GM23248 (cell line): ENCODE measurements at regions not wholly inside any gene's neighbourhood (a gene's known extent, or its start where the extent isn't known, plus 50 kb on each side); places are given as distances from the start of the nearest gene placed in this dataset.
A peak's percentile ranks its signal among the peaks of the same experiment; 100 is the strongest.

Experiments
- DNase-seq: peaks from one replicate; pipeline ENCODE4 v3.0.0-alpha.2; 2015
- H2AFZ ChIP-seq: fragments of 200-600 bp; sonication (generic); 2 replicates; pipeline ENCODE4 v1.6.1; 2016; ENCODE audit warnings: antibody characterized with exemption
- H3F3A ChIP-seq: fragments of 200-600 bp; sonication (generic); 2 replicates; pipeline ENCODE4 v1.6.1; 2016; ENCODE audit warnings: mild to moderate bottlenecking, antibody characterized with exemption, mixed run types; ENCODE audit not compliant: insufficient read depth
- H3K27ac ChIP-seq: fragments of 200-600 bp; sonication (generic); 2 replicates; pipeline ENCODE4 v1.5.1; 2016; ENCODE audit warnings: mild to moderate bottlenecking
- H3K27me3 ChIP-seq: fragments of 200-600 bp; sonication (generic); replicated peaks from 2 replicates; pipeline ENCODE4 v1.6.1; 2016; ENCODE audit warnings: mild to moderate bottlenecking; ENCODE audit not compliant: insufficient read depth
- H3K36me3 ChIP-seq: fragments of 200-600 bp; sonication (generic); 2 replicates; pipeline ENCODE4 v1.6.1; 2016; ENCODE audit warnings: low read depth, mild to moderate bottlenecking
- H3K4me1 ChIP-seq: fragments of 200-600 bp; sonication (generic); 2 replicates; pipeline ENCODE4 v1.6.1; 2016; ENCODE audit warnings: mild to moderate bottlenecking; ENCODE audit not compliant: insufficient read depth
- H3K4me2 ChIP-seq: fragments of 200-600 bp; sonication (generic); one replicate; pipeline ENCODE4 v1.6.1; 2016; ENCODE audit warnings: mild to moderate bottlenecking; ENCODE audit not compliant: unreplicated experiment
- H3K4me3 ChIP-seq: fragments of 200-600 bp; sonication (generic); 2 replicates; pipeline ENCODE4 v1.5.1; 2016; ENCODE audit warnings: mild to moderate bottlenecking
- H3K79me2 ChIP-seq: fragments of 200-600 bp; sonication (generic); 2 replicates; pipeline ENCODE4 v1.6.1; 2016; ENCODE audit warnings: mild to moderate bottlenecking; ENCODE audit not compliant: insufficient read depth
- H3K9ac ChIP-seq: fragments of 200-600 bp; sonication (generic); 2 replicates; pipeline ENCODE4 v1.6.1; 2016; ENCODE audit warnings: mild to moderate bottlenecking
- H3K9me2 ChIP-seq: fragments of 200-600 bp; sonication (generic); 2 replicates; pipeline ENCODE4 v1.6.1; 2016; ENCODE audit warnings: mixed run types, mild to moderate bottlenecking, moderate library complexity; ENCODE audit not compliant: insufficient read depth
- H3K9me3 ChIP-seq: fragments of 200-600 bp; sonication (generic); one replicate; pipeline ENCODE4 v1.6.1; 2017; ENCODE audit warnings: low read depth
- H4K20me1 ChIP-seq: fragments of 200-600 bp; sonication (generic); 2 replicates; pipeline ENCODE4 v1.6.0; 2016; ENCODE audit not compliant: insufficient read depth
- EZH2 ChIP-seq: fragments of 200-600 bp; sonication (generic); IDR thresholded peaks from 2 replicates; pipeline ENCODE4 v1.6.1; 2018; ENCODE audit warnings: antibody characterized with exemption, mild to moderate bottlenecking; ENCODE audit not compliant: insufficient read depth, poor library complexity, severe bottlenecking
- EZH2phosphoT487 ChIP-seq: fragments of 200-600 bp; sonication (generic); IDR thresholded peaks from 2 replicates; pipeline ENCODE4 v1.6.1; 2018; ENCODE audit warnings: antibody characterized with exemption, moderate library complexity, mild to moderate bottlenecking, low read depth; ENCODE audit not compliant: insufficient read depth
- WGBS, 2 experiments: methylation state at CpG; one replicate each; pipeline ENCODE4 v1.1.6; 2015 to 2017; ENCODE audit warnings: low lambda C conversion rate in 2 of 2, low coverage in 1 of 2; ENCODE audit errors: missing lambda C conversion rate in 2 of 2; 5-methylcytosine and 5-hydroxymethylcytosine counted together
- in situ Hi-C: fragments of 300-500 bp; cut with MboI; formaldehyde crosslinking; loops from 2 replicates; pipeline ENCODE4 v1.15.0; 2020

DNA sequence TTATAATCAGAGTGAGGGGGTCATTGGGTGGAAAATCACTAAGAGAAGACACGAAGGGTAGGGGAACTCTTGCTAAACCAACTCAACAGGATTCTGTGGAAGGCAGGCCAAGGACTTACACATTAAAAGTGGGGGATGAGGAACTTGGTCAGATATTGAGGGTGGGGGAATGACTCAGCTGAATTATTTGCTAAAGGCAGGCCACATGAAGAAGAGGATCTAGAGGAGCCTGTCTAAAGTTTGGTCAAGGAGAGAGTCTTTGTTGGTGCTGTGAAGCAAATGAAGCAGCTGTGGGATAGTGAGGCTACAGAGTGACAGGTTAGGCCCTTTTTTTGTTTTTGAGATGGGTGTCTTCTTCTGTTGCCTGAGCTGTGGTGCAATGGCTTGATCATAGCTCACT, 63.9 kb upstream of the SPRY4 start:
- Histone ChIP-seq H3K27ac (no peak overlapping the region), H3K9ac (no peak overlapping the region), H3K4me2 (no peak overlapping the region), H3K79me2 (no peaks in the 10 kb centered on the region), H3K36me3 (no peaks in the 10 kb centered on the region), H3K27me3 (no peaks in the 10 kb centered on the region), H3K9me3 (no peaks in the 10 kb centered on the region), H4K20me1 (no peaks in the 10 kb centered on the region), H3K4me1 (peaks cover 13% of the 10 kb centered on the region), H3K4me3 (no peak overlapping the region), H2AFZ (peak overlapping the region; percentile 35; the same call in 1 of the 2 replicates), H3K9me2 (no peaks in the 10 kb centered on the region), H3F3A (peaks cover 4% of the 10 kb centered on the region; the same call in 1 of the 2 replicates)
- in situ Hi-C loops = no loop called here
- TF ChIP-seq EZH2 (no peak), EZH2phosphoT487 (no peak)
- WGBS, 2 experiments = 86 to 92% methylated on average over 1 of the region's 1 CpG
- no peak for DNase-seq

DNA sequence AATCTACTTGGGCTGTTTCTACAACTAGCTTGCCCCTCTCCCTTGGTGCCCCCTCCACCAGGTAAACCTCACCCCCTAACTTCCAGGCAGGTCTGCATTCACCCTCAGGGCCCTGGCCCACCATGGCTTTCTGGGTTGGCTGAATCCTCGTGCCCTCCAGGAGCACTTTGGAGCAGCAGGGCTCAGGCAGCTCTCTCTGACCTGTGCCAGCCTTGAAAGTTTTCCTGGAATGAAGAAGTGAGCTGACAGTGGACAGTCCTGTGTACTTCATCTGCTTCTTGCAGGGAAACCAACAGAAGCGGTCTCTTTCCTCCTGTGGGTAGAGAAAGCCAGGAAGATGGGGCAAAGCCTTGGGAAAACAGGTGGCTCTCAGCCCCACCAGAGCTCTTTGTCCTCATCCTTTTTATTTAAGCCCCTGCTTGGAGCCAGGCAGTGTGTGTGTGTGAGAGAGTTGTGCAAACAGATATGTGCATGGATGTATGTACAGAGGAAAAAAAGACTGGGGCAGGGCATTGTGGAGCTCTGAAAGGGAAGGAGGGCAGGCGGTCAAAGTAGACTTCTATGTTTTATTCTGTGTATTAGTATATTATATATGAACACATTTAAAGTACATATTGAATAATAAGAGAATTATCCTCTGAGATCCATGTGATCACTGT, 62.3 kb upstream of the SPRY4 start:
- no peak for DNase-seq
- Histone ChIP-seq H2AFZ (no peak overlapping the region), H3K9me3 (no peaks in the 10 kb centered on the region), H3K4me1 (peaks cover 13% of the 10 kb centered on the region), H3K79me2 (no peaks in the 10 kb centered on the region), H3K9me2 (no peaks in the 10 kb centered on the region), H3K27ac (no peak overlapping the region), H3K4me2 (no peak overlapping the region), H3F3A (peaks cover 4% of the 10 kb centered on the region; the same call in 1 of the 2 replicates), H3K36me3 (no peaks in the 10 kb centered on the region), H3K9ac (no peak overlapping the region), H3K4me3 (no peak overlapping the region), H3K27me3 (no peaks in the 10 kb centered on the region), H4K20me1 (no peaks in the 10 kb centered on the region)
- WGBS, 2 experiments = 94% methylated on average over 3 of the region's 3 CpGs
- TF ChIP-seq EZH2 (no peak), EZH2phosphoT487 (no peak)
- in situ Hi-C loops = no loop called here

DNA sequence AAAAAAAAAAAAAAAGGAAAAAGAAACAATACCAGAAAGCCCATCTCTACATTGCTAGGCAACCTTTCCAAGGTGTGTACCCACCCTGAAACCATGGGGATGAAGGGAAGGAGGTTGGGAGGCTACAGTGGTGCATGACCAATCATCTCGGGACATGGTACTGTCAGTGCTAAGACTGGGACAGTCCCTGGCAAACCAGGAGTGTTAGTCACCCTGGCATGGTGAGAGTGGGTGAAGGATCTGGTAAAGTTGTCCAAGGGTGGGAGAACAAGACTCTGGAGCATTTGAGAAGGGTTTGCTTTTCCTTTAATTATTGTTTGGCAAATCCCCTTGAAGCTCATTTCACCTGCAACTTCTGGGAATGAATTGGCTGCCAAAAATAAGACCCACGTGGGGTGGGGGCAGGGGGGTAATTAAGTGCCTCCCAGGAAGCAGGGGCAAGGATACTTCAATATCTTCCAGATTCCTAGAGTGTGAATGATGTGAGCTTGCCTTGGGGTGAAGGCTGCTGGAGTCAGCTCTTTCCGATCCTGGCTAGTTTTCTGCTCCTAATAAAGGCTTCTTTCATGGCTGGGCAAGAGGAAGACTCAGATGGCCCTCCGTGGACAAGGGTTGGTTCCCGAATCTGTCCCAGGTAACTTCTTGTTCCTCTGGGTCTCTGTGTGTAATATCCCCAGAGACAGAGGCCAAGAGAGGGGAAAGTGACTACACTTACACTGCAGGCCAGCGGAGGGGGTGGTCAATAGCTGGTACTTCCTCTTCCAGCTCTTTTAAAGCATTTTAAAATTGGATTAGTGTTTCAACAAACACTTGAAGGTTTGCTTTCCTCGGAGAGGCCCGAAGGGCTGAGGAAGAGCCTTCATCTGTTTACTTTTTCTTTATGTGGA, 61.6 kb upstream of the SPRY4 start:
- Histone ChIP-seq H3K9me2 (no peaks in the 10 kb centered on the region), H3K36me3 (no peaks in the 10 kb centered on the region), H3K9ac (no peak overlapping the region), H3K4me3 (no peak overlapping the region), H2AFZ (no peak overlapping the region), H3K4me2 (no peak overlapping the region), H3K79me2 (no peaks in the 10 kb centered on the region), H3K4me1 (peaks cover 13% of the 10 kb centered on the region), H3F3A (peaks cover 4% of the 10 kb centered on the region; the same call in 1 of the 2 replicates), H3K9me3 (no peaks in the 10 kb centered on the region), H3K27ac (no peak overlapping the region), H4K20me1 (no peaks in the 10 kb centered on the region), H3K27me3 (no peaks in the 10 kb centered on the region)
- in situ Hi-C loops = no loop called here
- WGBS, 2 experiments = 76 to 79% methylated on average over 8 of the region's 8 CpGs
- DNase-seq = peak; percentile 30
- TF ChIP-seq EZH2 (no peak), EZH2phosphoT487 (no peak)

DNA sequence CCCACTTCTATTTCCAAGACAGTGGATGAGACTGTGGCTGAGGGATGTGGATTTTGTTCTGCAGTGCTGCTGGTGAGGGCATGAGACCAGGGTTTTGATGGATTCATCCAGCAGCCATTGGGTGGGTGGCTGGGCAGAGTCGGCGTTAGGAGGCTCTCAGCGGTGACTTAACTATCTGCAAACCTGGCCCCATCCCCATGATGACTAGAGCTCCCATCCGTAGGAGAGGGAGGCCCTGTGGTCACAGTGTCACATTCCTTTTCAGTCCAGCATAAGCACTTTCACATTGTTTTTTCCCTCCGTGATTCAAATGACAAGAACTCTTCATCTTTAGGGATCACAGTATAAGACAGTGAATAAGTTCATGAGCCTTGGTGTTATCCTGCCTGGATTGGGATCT, 60.4 kb upstream of the SPRY4 start:
- TF ChIP-seq EZH2phosphoT487 = no peak
- no peak for TF ChIP-seq EZH2

More for the DNA sequence above, 60.4 kb upstream of the SPRY4 start:
- H3K9me3 ChIP-seq = no peaks in the 10 kb centered on the region
- no peaks in the 10 kb centered on the region for H4K20me1 ChIP-seq
- H3F3A ChIP-seq = peaks cover 4% of the 10 kb centered on the region; the same call in 1 of the 2 replicates
- H3K4me3 ChIP-seq = no peak overlapping the region
- H3K27ac ChIP-seq = peak overlapping the region; percentile 32
- no peaks in the 10 kb centered on the region for H3K9me2 ChIP-seq
- H2AFZ ChIP-seq = no peak overlapping the region
- peaks cover 13% of the 10 kb centered on the region for H3K4me1 ChIP-seq
- no peak overlapping the region for H3K9ac ChIP-seq
- no peaks in the 10 kb centered on the region for H3K36me3 ChIP-seq
- WGBS, 2 experiments = 23 to 37% methylated on average over 5 of the region's 5 CpGs
- no peaks in the 10 kb centered on the region for H3K27me3 ChIP-seq
- peak overlapping the region; percentile 9 for H3K4me2 ChIP-seq
- in situ Hi-C loops = no loop called here
- DNase-seq = peak; percentile 90
- no peaks in the 10 kb centered on the region for H3K79me2 ChIP-seq
